KG1 (cell line): ENCODE measurements at regions not wholly inside any gene's neighbourhood (a gene's known extent, or its start where the extent isn't known, plus 50 kb on each side); places are given as distances from the start of the nearest gene placed in this dataset.
"Not testable (repeated sequence)": the region's sequence is repeated elsewhere in the genome, so short reads cannot be mapped to it uniquely, and the experiment has no call there.

Experiments used
- DNase-seq: peaks from one replicate; lab custom pipeline; 2025; lab: John Stamatoyannopoulos, UW

GRCh38 chr4:31499216-31499615 lies 779.0 kb downstream of the PCDH7 start:
- DNase-seq: not testable (repeated sequence)

GRCh38 chr4:31516520-31516919 lies 796.4 kb downstream of the PCDH7 start:
- DNase-seq: no peak

- DNase-seq: no peak
Observed at GRCh38 chr4:31518796-31519250, 798.7 kb downstream of the PCDH7 start.

- no peak for DNase-seq
Observed at GRCh38 chr4:31530555-31530954, 810.4 kb downstream of the PCDH7 start.

- DNase-seq: no peak
Observed at GRCh38 chr4:31538877-31539276, 818.7 kb downstream of the PCDH7 start.

- DNase-seq: no peak
Observed at GRCh38 chr4:31539284-31540069, 819.3 kb downstream of the PCDH7 start.

GRCh38 chr4:31545330-31545729 lies 825.2 kb downstream of the PCDH7 start:
- no peak for DNase-seq

GRCh38 chr4:31545755-31546154 lies 825.6 kb downstream of the PCDH7 start:
- no peak for DNase-seq

- no peak for DNase-seq
Observed at GRCh38 chr4:31548021-31548420, 827.9 kb downstream of the PCDH7 start.

- no peak for DNase-seq
Observed at GRCh38 chr4:31548823-31549222, 828.7 kb downstream of the PCDH7 start.

- DNase-seq: no peak
Observed at GRCh38 chr4:31549256-31549655, 829.1 kb downstream of the PCDH7 start.

- DNase-seq: no peak
Observed at GRCh38 chr4:31557437-31557836, 837.3 kb downstream of the PCDH7 start.

GRCh38 chr4:31573554-31573953 lies 853.4 kb downstream of the PCDH7 start:
- DNase-seq: no peak

- DNase-seq: no peak
Observed at GRCh38 chr4:31575504-31575903, 855.3 kb downstream of the PCDH7 start.

- DNase-seq: no peak
Observed at GRCh38 chr4:31580843-31581242, 860.7 kb downstream of the PCDH7 start.

- DNase-seq: no peak
Observed at GRCh38 chr4:31585503-31585902, 865.3 kb downstream of the PCDH7 start.

- DNase-seq: no peak
Observed at GRCh38 chr4:31592293-31592692, 872.1 kb downstream of the PCDH7 start.

GRCh38 chr4:31595496-31595895 lies 875.3 kb downstream of the PCDH7 start:
- no peak for DNase-seq

GRCh38 chr4:31598639-31599038 lies 878.5 kb downstream of the PCDH7 start:
- no peak for DNase-seq

- DNase-seq: no peak
Observed at GRCh38 chr4:31601793-31602192, 881.6 kb downstream of the PCDH7 start.

GRCh38 chr4:31613946-31614623 lies 893.9 kb downstream of the PCDH7 start:
- DNase-seq: no peak

GRCh38 chr4:31617667-31618066 lies 897.5 kb downstream of the PCDH7 start:
- no peak for DNase-seq

GRCh38 chr4:31620476-31620875 lies 900.3 kb downstream of the PCDH7 start:
- no peak for DNase-seq

- DNase-seq: no peak
Observed at GRCh38 chr4:31645236-31645635, 925.1 kb downstream of the PCDH7 start.
